D341Med (cell line): ENCODE measurements at regions not wholly inside any gene's neighbourhood (a gene's known extent, or its start where the extent isn't known, plus 50 kb on each side); places are given as distances from the start of the nearest gene placed in this dataset.

Experiments
- DNase-seq: peaks from one replicate; pipeline ENCODE4 v3.0.0; 2012; ENCODE audit warnings: low spot score

DNA sequence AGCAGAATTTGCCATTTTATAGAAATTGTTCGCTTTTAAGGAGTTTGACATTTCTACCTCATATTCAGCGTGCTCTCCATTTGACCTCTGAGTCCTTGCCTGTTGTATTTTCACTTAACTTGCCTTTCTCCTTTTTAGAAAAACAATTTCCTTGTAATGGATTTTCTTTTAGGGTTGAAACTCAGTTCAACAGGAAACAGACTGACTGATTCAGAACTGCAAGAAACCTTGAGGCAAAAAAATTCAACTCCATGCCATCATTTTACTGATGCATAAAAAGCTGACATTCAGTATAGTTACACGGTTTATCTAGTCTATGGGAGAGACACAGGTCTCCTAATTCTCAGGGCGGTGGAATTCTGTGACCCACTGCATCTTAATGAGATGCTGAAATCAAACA, 59.8 kb downstream of the MRPS30 start:
- no peak for DNase-seq

DNA sequence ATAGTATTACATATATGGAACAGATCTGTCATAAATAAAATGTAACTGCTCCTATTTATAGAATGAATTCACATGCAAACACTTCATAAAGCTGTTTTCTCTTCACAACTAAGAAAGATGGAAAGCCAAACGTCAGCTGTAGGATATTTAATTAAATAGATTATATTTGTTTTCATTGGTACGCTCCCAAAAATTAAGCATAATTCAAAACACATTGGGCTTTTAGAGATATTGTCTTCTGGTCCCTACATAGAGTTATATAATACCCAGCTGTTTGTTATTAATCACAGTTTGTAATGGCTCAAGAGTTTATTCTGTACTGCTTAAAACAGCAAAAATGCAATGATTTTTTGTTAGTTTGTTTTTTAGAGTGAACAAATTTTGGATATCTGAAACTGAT, 61.2 kb downstream of the MRPS30 start:
- no peak for DNase-seq

DNA sequence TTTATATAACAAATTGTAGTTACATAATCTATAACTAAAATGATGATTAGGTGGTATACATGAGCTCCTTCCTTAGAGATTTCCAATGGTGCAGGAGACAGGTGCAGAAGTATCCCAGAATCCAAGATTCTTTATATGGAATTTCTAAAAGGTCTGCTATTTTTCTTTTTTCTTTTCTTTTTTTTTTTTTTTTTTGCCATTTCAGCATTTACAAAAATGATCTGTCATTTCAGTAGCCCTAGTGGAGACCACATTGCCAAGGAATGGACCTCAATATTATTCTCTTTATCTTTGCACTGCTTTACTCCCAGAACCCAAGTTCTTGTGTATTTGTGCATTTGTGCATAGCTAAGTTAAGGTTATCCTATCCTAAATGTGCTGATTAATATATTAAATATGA, 61.7 kb downstream of the MRPS30 start:
- no peak for DNase-seq

DNA sequence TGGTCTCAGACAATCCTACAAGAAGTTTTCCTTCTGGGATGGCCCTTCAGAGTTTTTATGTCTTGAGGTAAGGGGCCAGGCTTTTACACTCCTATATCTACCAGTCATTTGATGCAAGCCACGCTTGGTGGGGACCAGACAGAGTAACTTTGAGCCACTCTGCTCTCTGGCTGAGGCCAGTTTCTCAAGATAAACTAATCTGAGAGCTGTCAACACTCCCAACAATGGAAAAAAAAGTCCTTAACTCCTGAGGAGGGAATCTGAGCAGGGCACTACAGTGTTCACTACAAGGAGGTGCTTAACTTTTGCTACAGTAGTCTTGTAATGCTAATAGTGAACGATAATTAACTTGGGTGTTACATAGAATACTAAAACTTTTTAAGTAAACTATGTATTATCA, 62.7 kb downstream of the MRPS30 start:
- no peak for DNase-seq

DNA sequence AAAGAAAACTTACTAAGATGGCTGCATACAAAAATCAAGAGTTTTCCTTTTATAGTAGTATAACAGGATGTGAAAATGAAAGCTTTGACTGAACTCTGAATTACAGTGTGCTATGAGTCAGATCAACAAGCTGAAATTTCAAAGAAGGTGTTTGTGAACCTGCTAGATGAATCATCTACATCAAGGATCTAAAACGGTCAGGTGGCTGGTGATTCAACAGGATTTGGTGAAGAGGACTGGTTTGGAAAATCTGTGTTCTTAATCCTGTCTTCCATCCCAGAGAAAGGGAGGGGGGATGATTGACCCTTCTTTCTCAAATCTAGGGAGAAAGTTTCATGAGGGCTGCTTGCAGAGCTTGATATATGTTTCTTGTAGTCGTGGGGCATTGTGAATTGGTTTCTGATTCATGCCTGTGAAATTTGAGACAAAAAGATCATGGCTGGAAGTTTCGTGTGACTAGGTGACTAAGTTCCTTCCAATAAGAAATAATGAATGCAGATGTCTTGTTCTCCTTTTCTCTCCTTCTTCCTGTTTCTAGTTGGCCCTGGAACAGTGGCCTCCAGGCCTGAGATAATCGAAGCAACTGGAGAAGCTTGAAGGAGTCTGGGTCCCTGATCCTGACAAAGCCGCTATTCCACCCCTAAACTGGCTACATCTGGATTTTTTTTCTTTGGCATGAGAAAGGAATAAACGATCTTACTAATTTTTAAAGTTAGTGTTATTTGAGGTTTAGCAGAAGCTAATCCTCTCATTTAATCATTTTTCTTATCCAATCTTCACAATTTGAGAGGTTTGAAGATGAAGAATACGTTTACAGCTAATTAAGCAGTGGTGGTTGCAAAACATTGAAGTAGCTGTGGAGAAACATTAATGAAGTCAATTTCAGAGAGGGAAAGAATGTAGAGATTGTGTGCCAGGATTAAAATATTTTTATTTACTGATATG, 67.2 kb downstream of the MRPS30 start:
- DNase-seq: no peak

DNA sequence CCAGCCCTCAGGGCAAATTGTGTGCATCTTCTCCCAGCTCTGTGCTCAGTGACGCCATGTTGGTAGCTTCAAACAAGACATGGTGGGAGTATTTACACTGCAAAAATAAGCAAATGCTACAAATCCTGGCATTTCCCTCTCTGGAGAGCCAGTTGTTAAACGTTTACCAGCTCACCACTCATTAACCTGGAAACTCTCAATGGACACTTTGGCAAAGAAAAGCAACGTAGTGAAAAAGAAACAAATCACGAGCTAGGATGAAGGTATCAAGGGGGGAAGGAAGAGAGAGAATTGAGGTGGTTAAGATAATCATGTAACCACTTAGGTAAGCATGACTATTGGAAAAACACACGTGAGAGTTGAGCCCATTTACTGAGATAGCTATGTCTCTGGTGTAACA, 72.5 kb downstream of the MRPS30 start:
- DNase-seq: no peak

DNA sequence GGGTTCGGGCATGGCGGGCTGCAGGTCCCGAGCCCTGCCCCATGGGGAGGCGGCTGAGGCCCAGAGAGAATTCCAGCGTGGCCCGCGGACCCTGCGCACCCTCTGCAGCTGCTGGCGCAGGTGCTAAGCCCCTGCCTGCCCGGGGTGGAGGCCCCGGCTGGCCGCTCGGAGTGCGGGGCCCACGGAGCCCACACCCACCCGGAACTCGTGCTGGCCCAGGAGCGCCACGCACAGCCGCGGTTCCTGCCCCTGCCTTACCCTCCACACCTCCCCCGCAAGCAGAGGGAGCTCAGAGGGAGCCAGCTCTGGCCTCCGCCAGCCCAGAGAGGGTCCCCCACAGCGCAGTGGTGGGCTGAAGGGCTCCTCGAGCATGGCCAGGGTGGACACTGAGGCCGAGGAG, 75.3 kb downstream of the MRPS30 start:
- DNase-seq: no peak

DNA sequence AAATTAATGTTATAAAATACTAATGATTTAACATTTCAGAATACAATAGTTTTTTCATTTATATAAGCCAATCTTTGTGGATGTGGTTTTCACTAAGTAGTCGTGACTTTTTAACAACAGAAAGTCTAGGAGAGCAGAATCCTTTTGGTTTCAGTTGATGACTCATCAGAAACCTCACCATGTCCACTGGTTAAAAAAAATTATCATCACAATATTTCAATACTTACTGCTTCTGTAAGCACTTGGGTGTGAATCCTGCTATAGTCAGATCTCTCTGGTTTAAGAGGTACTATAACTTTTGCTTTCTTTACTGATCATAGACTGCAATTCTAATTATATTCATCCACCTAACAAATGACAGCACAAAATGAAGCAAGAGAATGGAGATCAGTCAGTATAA, 77.2 kb downstream of the MRPS30 start:
- no peak for DNase-seq

DNA sequence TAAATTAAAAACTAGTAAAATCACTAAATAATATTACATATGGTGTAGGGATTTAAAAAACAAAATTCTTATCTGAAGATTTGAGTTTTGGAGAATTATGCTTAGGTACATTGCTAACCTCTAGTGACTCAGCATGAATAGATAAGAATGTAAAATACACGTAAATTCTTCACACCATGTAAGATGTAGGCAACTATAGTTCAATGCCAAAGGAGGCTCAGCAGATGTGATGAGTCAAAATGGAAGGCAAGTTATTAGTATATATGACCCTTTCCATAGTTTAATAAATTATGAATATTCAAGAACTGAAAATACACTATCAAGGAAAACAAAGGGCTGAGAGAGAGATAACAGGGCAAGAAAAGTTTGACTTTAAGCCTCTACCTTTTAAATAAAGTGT, 79.0 kb downstream of the MRPS30 start:
- no peak for DNase-seq

DNA sequence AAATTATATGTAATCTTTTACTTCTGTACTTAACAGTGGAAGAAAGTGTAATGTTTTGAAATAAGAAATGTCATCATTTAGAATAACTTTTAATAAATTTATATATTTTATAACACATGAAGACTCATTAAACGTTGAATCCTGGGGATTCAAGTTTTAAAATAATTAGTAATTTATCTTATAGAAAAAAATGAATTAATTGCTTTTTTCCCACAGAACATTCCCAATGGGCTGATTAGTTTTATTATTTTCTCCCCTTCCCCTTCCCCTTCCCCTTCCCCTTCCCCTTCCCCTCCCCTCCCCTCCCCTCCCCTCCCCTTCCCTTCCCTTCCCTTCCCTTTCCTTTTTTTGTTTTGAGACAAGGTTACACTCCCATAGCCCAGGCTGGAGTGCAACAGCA, 79.7 kb downstream of the MRPS30 start:
- no peak for DNase-seq

DNA sequence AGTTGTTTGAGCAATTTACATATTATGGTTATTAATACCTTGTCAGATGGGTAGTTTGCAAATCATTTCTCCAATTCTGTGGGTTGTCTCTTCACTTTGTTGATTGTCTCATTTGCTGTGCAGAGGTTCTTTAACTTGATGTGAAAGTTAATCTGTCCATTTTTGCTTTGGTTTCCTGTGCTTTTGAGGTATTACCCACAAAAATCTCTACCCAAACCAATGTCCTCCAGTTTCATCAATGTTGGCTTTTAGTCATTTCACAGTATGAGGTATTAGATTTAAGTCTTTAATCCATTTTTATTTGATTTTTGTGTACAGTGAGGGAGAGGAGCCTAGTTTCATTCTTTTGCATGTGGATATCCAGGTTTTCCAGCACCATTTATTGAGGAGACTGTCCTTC, 82.4 kb downstream of the MRPS30 start:
- DNase-seq: no peak

DNA sequence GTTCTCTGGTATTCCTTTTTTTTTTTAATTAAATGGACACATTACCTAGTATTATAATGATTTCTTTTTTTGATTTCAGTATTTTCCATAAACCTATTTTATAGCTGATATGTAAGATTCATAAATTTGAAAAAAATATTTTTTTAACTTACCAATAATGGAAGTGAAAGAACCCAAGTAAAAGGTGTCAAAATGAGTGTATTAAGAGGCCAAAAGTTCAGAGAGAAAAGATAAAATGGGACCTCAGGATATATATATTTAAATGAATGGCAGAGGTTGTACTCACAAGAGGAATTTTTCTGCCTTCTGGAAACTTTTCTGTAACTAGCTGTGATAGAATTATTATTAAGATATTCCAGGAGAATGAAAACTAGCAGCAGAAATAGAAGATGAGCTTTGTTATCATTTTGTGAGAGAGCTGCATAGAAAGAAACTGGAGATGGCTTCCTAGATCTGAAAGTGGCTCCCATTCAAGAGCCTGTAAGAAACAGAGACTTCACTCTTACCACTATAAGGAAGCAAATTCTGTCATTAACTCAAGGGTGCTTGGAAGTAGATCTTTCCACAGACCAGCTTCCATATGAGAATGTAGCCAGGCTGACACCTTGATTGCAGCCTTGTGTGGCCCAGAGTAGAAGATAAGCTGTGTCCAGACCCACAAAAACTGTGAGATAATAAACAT, 91.7 kb downstream of the MRPS30 start:
- no peak for DNase-seq

DNA sequence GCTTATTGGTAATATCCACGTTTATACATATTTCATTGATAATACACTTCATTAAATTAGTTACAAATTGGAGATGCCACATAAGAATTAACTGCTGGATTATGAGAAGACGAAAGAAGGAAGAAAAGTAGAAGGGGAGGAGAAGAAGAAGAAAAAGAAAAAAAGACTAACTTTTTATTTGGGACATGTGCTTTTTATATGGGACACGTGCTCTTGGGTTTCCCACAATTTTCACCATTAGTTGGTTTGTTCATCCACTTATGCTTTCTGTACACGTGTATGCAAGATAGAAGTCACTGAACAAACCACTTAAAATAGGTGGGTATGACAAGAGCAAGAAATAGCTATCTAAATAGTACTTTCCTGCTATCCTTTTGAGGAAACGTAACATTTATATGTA, 98.6 kb downstream of the MRPS30 start:
- DNase-seq: no peak

DNA sequence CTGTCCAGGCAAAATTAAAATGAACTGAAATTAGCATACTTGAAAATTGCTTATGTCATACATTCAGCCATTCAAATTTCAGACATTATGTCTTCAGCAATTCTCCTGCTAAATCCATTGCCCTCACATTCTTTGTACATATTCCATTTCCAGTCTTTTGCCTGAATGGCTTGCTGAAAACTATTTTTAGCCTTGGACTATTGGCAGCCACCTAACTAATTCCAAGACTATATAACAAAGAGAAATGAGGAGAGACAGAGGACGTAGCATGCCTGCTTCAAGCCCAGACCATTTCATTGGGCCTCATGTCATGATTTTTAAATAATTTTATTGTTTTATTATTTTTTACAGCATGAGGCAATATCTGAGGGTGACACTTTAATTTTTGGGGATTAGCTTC, 100.3 kb downstream of the MRPS30 start:
- no peak for DNase-seq

DNA sequence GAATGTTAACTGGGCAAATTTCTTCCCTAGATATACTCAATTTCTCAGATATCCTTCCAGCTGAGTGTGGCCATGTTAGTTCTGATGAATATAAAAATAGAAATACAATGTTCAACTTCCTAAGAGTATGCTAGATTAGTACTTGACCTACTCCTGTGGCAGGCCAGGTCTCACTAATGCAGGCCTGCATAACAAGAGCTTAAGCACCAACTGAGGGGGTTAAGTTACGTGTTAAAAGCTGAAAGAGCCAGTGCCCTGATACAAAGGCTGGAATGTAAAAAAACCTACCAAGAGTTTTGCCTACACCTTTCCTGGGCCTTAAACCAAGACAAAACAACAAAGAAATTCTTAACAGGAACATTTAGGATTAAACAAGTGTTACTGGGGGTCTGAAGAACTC, 102.8 kb downstream of the MRPS30 start:
- no peak for DNase-seq

DNA sequence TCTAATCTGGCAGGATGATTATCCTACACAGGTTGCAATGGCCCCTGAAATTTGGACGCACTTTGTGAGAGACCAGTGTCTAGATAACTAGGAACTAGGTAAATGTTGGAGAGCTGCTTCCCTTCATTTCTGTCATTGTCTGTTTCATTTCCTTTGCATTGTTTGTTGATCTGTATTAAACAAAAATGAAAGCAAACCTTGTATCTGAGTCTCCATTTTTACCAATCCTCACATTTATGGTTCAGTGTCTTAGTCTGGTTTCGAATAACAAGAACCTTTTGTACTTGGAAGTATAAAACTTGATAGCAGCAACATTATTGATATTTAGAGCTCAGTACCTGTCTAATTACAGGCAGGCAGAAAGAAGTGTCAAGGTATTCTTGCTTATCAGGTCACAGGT, 105.5 kb downstream of the MRPS30 start:
- DNase-seq: peak; percentile 23

DNA sequence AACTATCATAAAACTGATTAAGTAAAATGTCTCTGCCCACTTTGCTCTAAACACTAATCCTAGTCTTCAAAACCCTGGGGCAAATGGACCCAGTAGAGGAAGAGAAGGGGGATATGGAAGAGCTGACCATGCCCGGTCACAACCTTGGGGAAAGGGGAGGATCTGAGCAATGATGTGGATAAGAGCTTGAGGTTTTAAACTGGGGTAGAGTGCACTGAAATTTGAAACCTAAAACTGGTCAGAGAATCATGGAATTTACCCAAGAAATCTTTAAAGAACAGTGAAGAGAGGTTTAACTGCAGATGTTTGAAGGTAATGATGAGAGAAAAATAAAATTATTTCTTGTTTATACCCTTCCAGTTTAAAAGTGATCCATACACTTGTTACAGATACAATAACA, 110.8 kb downstream of the MRPS30 start:
- no peak for DNase-seq

DNA sequence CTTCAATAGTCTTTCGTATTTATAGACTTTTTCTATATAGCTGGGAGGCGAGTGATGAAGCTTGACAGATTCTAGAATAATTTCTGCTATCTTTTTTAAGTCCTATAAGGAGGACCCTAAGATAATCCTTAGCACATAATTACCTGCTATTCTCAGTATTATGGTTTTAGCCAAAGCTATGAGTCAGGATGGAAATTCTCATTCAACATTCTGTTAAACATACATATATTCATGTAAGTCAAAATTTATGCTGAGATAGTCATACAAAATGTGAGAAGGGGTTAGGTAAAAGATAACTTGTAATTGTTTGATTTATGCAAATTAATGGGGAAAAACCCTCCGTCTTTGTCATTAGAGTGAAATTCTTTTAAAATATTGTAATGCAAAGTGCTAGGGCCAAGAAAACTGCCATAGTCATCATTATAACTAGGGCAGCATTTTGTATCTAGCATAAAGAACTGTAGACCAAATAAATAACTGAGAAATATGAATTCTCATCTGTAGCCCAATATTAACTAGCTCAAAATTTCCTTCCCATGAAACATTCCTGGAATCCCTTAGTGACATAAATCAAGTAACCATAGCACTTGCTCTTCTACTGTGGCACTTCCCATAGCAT, 118.5 kb downstream of the MRPS30 start:
- no peak for DNase-seq

DNA sequence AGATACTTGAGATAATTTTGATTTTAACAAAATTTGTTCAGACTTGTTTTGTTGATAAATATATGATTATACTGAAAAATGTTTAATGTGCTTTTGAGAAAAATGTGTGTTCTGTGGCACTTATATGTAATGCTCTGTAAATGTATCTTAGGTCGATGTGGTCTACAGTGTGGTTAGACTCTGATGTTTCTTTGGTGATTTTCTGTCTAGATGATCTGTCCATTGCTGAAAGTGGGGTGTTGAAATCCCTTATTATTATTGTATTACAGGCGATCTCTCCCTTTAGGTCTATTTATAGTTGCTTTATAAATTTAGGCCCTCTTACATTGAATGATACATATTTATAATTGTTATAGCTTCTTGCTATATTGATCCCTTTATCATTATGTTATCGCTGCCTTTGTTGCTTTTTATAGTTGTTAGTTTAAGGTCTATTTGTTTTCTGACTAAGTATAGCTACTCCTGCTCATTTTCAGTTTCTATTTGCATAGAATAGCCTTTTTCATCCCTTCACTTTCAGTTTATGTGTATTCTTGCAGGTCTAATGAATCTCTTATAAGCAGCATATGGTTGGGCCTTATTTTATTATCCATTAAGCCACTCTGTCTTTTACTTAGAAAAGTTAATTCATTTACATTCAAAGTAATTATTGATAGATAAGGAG, 124.3 kb downstream of the MRPS30 start:
- DNase-seq: no peak

DNA sequence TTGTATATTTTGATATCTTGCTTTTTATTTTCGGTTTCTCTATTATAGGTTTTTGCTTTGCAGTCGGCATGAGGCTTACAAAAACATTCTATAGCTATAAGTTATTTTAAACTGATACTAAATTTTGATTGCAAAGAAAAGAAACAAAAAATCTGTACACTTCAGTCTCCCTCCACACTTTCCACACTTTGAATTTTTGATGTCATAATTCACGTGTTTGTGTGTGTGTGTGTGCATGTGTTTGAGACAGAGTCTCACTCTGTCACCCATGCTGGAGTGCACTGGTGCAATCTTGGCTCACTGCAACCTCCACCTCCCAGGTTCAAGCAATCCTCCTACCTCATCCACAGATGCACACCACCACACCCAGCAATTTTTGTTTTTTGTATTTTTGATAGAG, 124.9 kb downstream of the MRPS30 start:
- DNase-seq: no peak

DNA sequence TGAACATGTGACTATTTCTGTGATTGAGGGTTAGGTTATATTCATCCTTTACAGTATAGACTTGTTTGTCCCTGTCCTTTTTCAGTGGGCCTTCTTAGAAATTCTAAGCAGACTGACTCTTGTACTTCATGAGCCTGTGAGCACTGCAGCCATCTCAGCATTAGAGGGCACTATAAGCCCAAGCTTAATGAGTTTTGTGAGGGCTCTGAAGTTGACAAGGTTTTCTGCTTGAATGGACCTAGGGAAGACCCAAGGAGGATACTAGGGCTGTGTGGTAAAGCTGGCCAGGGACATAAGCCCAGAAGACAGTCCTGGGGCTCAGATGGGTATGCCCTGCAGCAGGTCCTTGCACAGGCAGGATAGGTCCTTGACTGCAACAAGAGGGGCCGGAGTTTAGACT, 126.5 kb downstream of the MRPS30 start:
- DNase-seq: no peak

DNA sequence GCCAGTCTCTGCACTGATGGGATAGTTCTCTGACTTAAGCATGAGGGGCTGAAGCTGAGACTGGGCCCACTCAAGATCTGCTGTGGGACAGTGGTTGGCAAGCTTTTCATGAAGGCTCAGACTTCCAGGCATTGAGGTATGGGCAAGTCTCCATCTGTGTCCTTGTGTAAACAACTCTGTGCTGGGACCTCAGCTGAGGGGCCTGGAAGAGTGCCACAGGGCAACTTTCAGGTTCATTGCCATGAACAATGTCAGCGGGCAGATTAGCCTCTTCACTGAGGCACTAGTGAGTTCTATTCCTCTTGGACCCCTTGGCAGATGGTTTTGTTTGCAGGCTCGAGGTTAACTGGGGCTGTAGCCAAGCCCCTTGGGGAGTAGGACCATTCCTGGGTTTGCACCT, 127.1 kb downstream of the MRPS30 start:
- DNase-seq: no peak

DNA sequence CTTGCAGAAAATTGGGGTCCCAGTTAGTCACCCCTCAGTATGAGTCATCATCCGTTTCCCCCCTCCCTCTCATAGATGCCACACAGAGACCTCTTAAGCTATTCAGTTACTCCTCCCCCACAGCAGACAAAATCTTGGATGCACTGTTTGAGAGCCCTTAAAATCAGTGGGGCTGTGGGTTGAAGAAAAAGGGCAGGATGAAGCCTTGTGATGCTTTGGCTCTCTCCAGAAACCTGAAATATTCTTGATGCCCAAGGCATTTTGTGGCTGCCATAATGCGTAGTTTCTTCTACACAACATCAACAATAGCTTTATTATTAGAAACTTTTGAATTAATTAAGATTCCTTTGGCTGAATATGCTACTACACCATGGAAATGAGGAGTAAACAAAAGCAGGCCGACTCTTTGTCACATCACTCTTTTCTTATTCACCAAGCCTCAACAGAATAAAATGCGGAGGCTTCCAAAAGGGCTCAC, 133.8 kb downstream of the MRPS30 start:
- no peak for DNase-seq
